HepG2 (cell line): ENCODE measurements at regions not wholly inside any gene's neighbourhood (a gene's known extent, or its start where the extent isn't known, plus 50 kb on each side); places are given as distances from the start of the nearest gene placed in this dataset.

Experiments used
- ATAC-seq: fragments of 200-7000 bp; cut with Tn5 transposase; 3 replicates; pipeline ENCODE4 v1.9.1; 2020; ENCODE audit warnings: mild to moderate bottlenecking, moderate library complexity
- BruUV-seq: library from RNA; stranded (reverse); fragments of 400-500 nt; replicated peaks from 2 replicates; lab custom pipeline; 2021; lab: Mats Ljungman, UMichigan
- CTCF ChIA-PET: fragments of 300-600 bp; formaldehyde crosslinking; extraction: SDS; loops from one replicate; lab custom pipeline; 2021; ENCODE audit warnings: low total read pairs, inconsistent platforms, low intra/inter-chr PET ratio; lab: Yijun Ruan, JAX
- POLR2A ChIA-PET: fragments of 350-600 bp; sonication (Branson Sonifier 250); formaldehyde crosslinking; loops from one replicate; lab custom pipeline; 2020; ENCODE audit warnings: antibody characterized with exemption, inconsistent platforms; lab: Yijun Ruan, JAX
- DNase-seq: peaks from one replicate; pipeline ENCODE4 v3.0.0-alpha.2; 2015; ENCODE audit warnings: low spot score
- FAIRE-seq: peaks from 3 replicates; lab custom pipeline; 2011; peaks lifted over from hg19 to GRCh38; lab: Jason Lieb, UNC
- H2AFZ ChIP-seq: one replicate; pipeline ENCODE4 v1.6.1; 2011; ENCODE audit warnings: low read length, inconsistent platforms
- H3K27ac ChIP-seq: fragments of 300-600 bp; 3 replicates; pipeline ENCODE4 v1.8.0; 2011; ENCODE audit warnings: mixed run types, mild to moderate bottlenecking, mixed read lengths, low read length, inconsistent platforms; ENCODE audit not compliant: insufficient read depth; ENCODE audit errors: extremely low read length
- H3K27me3 ChIP-seq, 2 experiments: fragments of 200-600 bp in 1 of 2; 2 replicates in 1 of 2; 3 replicates in 1 of 2; pipeline versions ENCODE4 v1.6.0 to v1.8.0; 2011; ENCODE audit warnings: low read length in 2 of 2, mild to moderate bottlenecking in 2 of 2, moderate library complexity in 2 of 2, inconsistent platforms in 1 of 2; ENCODE audit not compliant: insufficient read depth in 2 of 2, control insufficient read depth in 1 of 2
- H3K36me3 ChIP-seq, 2 experiments: fragments of 200-600 bp in 1 of 2; replicated peaks in 1 of 2; 2 replicates in 1 of 2; 3 replicates in 1 of 2; pipeline versions ENCODE4 v1.5.1 to v1.8.0; 2011; ENCODE audit warnings: low read length in 2 of 2, inconsistent platforms in 1 of 2; ENCODE audit not compliant: insufficient read depth in 2 of 2, control insufficient read depth in 1 of 2
- H3K4me1 ChIP-seq: 2 replicates; pipeline ENCODE4 v1.5.1; 2012; ENCODE audit warnings: low read length, inconsistent platforms; ENCODE audit not compliant: insufficient read depth
- H3K4me2 ChIP-seq: 2 replicates; pipeline ENCODE4 v1.6.0; 2011; ENCODE audit warnings: low read depth, low read length, inconsistent platforms
- H3K4me3 ChIP-seq, 3 experiments: fragments of 200-600 bp in 1 of 3; sonication (generic), shearing (Covaris generic) in 1 of 3; replicated peaks in 1 of 3; 2 replicates each; pipeline ENCODE4 v1.5.1; 2011 to 2016; ENCODE audit warnings: low read length in 3 of 3, inconsistent platforms in 2 of 3, low read depth in 2 of 3, mild to moderate bottlenecking in 2 of 3, control low read depth in 1 of 3, mixed read lengths in 1 of 3; ENCODE audit not compliant: insufficient read depth in 1 of 3
- H3K79me2 ChIP-seq: one replicate; pipeline ENCODE4 v1.6.1; 2011; ENCODE audit warnings: low read length, inconsistent platforms; ENCODE audit not compliant: insufficient read depth
- H3K9ac ChIP-seq: 2 replicates; pipeline ENCODE4 v1.6.0; 2011; ENCODE audit warnings: mild to moderate bottlenecking, low read depth, low read length, inconsistent platforms; ENCODE audit not compliant: insufficient read depth
- H3K9me3 ChIP-seq: 2 replicates; pipeline ENCODE4 v1.5.1; 2012; ENCODE audit warnings: mild to moderate bottlenecking, low read length
- H4K20me1 ChIP-seq: 2 replicates; pipeline ENCODE4 v1.6.0; 2011; ENCODE audit warnings: inconsistent platforms, mild to moderate bottlenecking, low read length, moderate library complexity; ENCODE audit not compliant: insufficient read depth
- CEBPZ ChIP-seq: IDR thresholded peaks from 2 replicates; pipeline ENCODE4 v1.6.1; 2012; ENCODE audit warnings: low read length, improper control_type of control experiment
- DMAP1 ChIP-seq: IDR thresholded peaks from 2 replicates; pipeline ENCODE4 v1.6.1; 2016
- GABPA ChIP-seq, 2 experiments: IDR thresholded peaks; 2 replicates each; pipeline ENCODE4 v1.6.1; 2011 to 2016; ENCODE audit warnings: low read depth in 2 of 2, low read length in 1 of 2, missing biosample characterization in 1 of 2, missing genetic modification characterization in 1 of 2
- MATR3 ChIP-seq: sonication (generic); formaldehyde crosslinking; IDR thresholded peaks from 2 replicates; pipeline ENCODE4 v1.4.0; 2020; ENCODE audit warnings: missing genetic modification reagents
- MBD4 ChIP-seq: IDR thresholded peaks from 2 replicates; pipeline ENCODE4 v1.6.1; 2012; ENCODE audit warnings: low read length, inconsistent platforms, borderline replicate concordance
- NFRKB ChIP-seq: fragments of 450-650 bp; IDR thresholded peaks from 2 replicates; pipeline ENCODE4 v1.6.1; 2017
- SALL2 ChIP-seq: sonication (generic); formaldehyde crosslinking; IDR thresholded peaks from 2 replicates; pipeline ENCODE4 v1.8.1; 2023; ENCODE audit warnings: mild to moderate bottlenecking, missing genetic modification reagents, inconsistent platforms
- YY1 ChIP-seq: IDR thresholded peaks from 2 replicates; pipeline ENCODE4 v1.6.1; 2011; ENCODE audit warnings: low read length, low read depth, moderate library complexity, mild to moderate bottlenecking; ENCODE audit not compliant: insufficient read depth, insufficient replicate concordance
- ZHX2 ChIP-seq, 2 experiments: sonication (generic) in 1 of 2; formaldehyde crosslinking in 1 of 2; IDR thresholded peaks; 2 replicates each; pipeline versions ENCODE4 v1.6.1 to v1.9.0; 2014 to 2022; ENCODE audit warnings: antibody characterized with exemption in 1 of 2, borderline replicate concordance in 1 of 2, inconsistent platforms in 1 of 2, low read depth in 1 of 2, missing genetic modification reagents in 1 of 2
- ZNF260 ChIP-seq: sonication (generic); formaldehyde crosslinking; IDR thresholded peaks from 2 replicates; pipeline ENCODE4 v1.4.0; 2020; ENCODE audit warnings: missing genetic modification reagents, low read depth, mild to moderate bottlenecking, borderline replicate concordance
- ZNF337 ChIP-seq: sonication (generic); formaldehyde crosslinking; IDR thresholded peaks from 2 replicates; pipeline ENCODE4 v1.5.1; 2020; ENCODE audit warnings: missing genetic modification reagents, low read depth, mild to moderate bottlenecking, borderline replicate concordance
- ZNF619 ChIP-seq: sonication (generic); formaldehyde crosslinking; IDR thresholded peaks from 2 replicates; pipeline ENCODE4 v1.4.0; 2020; ENCODE audit warnings: mild to moderate bottlenecking, missing genetic modification reagents
- ZNF749 ChIP-seq: sonication (generic); formaldehyde crosslinking; IDR thresholded peaks from 2 replicates; pipeline ENCODE4 v1.8.0; 2022; ENCODE audit warnings: mild to moderate bottlenecking, missing genetic modification reagents, moderate library complexity, borderline replicate concordance
- ZSCAN31 ChIP-seq: sonication (generic); formaldehyde crosslinking; IDR thresholded peaks from 2 replicates; pipeline ENCODE4 v1.5.0; 2020; ENCODE audit warnings: low read depth, mild to moderate bottlenecking, missing genetic modification reagents
- WGBS: methylation state at CpG from one replicate; pipeline ENCODE4 v1.1.6; 2017; ENCODE audit warnings: low lambda C conversion rate; 5-methylcytosine and 5-hydroxymethylcytosine counted together
- in situ Hi-C: cut with HindIII; loops from 2 replicates; pipeline ENCODE4 v1.10.0; 2017; ENCODE audit warnings: low pct_unique_long_range_greater_than_20kb; ENCODE audit not compliant: extremely low pct_ligation_motif_present
- intact Hi-C: fragments of 100-400 bp; cut with micrococcal nuclease; formaldehyde crosslinking; loops from one replicate; pipeline ENCODE4 v1.10.0; 2022; ENCODE audit not compliant: unreplicated experiment
- TF ChIP-seq, protein P1 (sequence below): sonication (generic); formaldehyde crosslinking; IDR thresholded peaks from 2 replicates; pipeline ENCODE4 v1.5.1; 2020; ENCODE audit warnings: mild to moderate bottlenecking, moderate library complexity, missing genetic modification reagents

- no peaks in the 10 kb centered on the region for H3K27me3 ChIP-seq
- WGBS, result 13% methylated on average over 3 of the region's 3 CpGs
- peaks cover 95% of the 10 kb centered on the region for H3K9me3 ChIP-seq
- no peak overlapping the region for H3K4me3 ChIP-seq
- intact Hi-C loops, result no loop called here
- no peak overlapping the region for H2AFZ ChIP-seq
- ATAC-seq (no peak), FAIRE-seq (no peak), DNase-seq (no peak)
- no peak overlapping the region for H3K9ac ChIP-seq
- H4K20me1 ChIP-seq, result no peaks in the 10 kb centered on the region
- ChIA-PET POLR2A (no interaction called here), CTCF (no interaction called here)
- H3K27ac ChIP-seq, result no peak overlapping the region
- no peaks in the 10 kb centered on the region for H3K4me1 ChIP-seq
- in situ Hi-C loops, result no loop called here
- no peaks in the 10 kb centered on the region for H3K79me2 ChIP-seq
- no peak overlapping the region for H3K4me2 ChIP-seq
- no peaks in the 10 kb centered on the region for H3K36me3 ChIP-seq
- BruUV-seq, result no TSS peak
- TF ChIP-seq, protein P1, sequence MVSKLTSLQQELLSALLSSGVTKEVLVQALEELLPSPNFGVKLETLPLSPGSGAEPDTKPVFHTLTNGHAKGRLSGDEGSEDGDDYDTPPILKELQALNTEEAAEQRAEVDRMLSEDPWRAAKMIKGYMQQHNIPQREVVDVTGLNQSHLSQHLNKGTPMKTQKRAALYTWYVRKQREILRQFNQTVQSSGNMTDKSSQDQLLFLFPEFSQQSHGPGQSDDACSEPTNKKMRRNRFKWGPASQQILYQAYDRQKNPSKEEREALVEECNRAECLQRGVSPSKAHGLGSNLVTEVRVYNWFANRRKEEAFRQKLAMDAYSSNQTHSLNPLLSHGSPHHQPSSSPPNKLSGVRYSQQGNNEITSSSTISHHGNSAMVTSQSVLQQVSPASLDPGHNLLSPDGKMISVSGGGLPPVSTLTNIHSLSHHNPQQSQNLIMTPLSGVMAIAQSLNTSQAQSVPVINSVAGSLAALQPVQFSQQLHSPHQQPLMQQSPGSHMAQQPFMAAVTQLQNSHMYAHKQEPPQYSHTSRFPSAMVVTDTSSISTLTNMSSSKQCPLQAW, result no peak
- TF ChIP-seq MATR3 (no peak), ZNF749 (CRISPR knock-in tag) (no peak), DMAP1 (CRISPR knock-in tag) (no peak), ZSCAN31 (CRISPR knock-in tag) (no peak), GABPA (IDR thresholded peaks at IDR 0.05; ENCODE audit: low read depth, low read length) (no peak), GABPA (CRISPR knock-in tag; IDR thresholded peaks at IDR 0.05; ENCODE audit: low read depth) (no peak), NFRKB (no peak), YY1 (no peak), MBD4 (no peak), ZNF619 (no peak), CEBPZ (no peak), ZNF260 (no peak), ZNF337 (no peak), SALL2 (CRISPR knock-in tag) (no peak), ZHX2 (IDR thresholded peaks at IDR 0.05; ENCODE audit: low read depth) (no peak), ZHX2 (CRISPR knock-in tag; IDR thresholded peaks at IDR 0.05; ENCODE audit: borderline replicate concordance) (no peak)
Observed at GRCh38 chr21:10425856-10426255, 95.5 kb upstream of the TPTE start.
